HG03342 (cell line): ENCODE measurements at regions not wholly inside any gene's neighbourhood (a gene's known extent, or its start where the extent isn't known, plus 50 kb on each side); places are given as distances from the start of the nearest gene placed in this dataset.
"Not testable (repeated sequence)": the region's sequence is repeated elsewhere in the genome, so short reads cannot be mapped to it uniquely, and the experiment has no call there.

Source experiments
- ATAC-seq: cut with Tn5 transposase; IDR thresholded peaks from one replicate; pipeline ENCODE4 v1.9.1; 2021; ENCODE audit warnings: mild to moderate bottlenecking, moderate library complexity; ENCODE audit not compliant: unreplicated experiment

- ATAC-seq, result no peak
Observed at GRCh38 chrX:10944136-10944885, 166.8 kb upstream of the HCCS start.

- no peak for ATAC-seq
Observed at GRCh38 chrX:10945498-10945897, 165.6 kb upstream of the HCCS start.

- ATAC-seq, result no peak
Observed at GRCh38 chrX:10949541-10949940, 161.6 kb upstream of the HCCS start.

GRCh38 chrX:10952619-10953018 is 158.5 kb upstream of the HCCS start:
- ATAC-seq, result no peak

- no peak for ATAC-seq
Observed at GRCh38 chrX:10965174-10965798, 145.8 kb upstream of the HCCS start.

- ATAC-seq, result no peak
Observed at GRCh38 chrX:10966057-10966456, 145.1 kb upstream of the HCCS start.

GRCh38 chrX:10971176-10971575 is 140.0 kb upstream of the HCCS start:
- no peak for ATAC-seq

- ATAC-seq, result no peak
Observed at GRCh38 chrX:10971759-10972158, 139.4 kb upstream of the HCCS start.

GRCh38 chrX:10972706-10973105 is 138.4 kb upstream of the HCCS start:
- ATAC-seq, result no peak

GRCh38 chrX:10974920-10975319 is 136.2 kb upstream of the HCCS start:
- no peak for ATAC-seq

- no peak for ATAC-seq
Observed at GRCh38 chrX:10979956-10980355, 131.2 kb upstream of the HCCS start.

- no peak for ATAC-seq
Observed at GRCh38 chrX:10981506-10981905, 129.6 kb upstream of the HCCS start.

- ATAC-seq, result no peak
Observed at GRCh38 chrX:10983526-10983925, 127.6 kb upstream of the HCCS start.

GRCh38 chrX:10984213-10984612 is 126.9 kb upstream of the HCCS start:
- ATAC-seq, result no peak

- ATAC-seq, result no peak
Observed at GRCh38 chrX:10986616-10987015, 124.5 kb upstream of the HCCS start.

- no peak for ATAC-seq
Observed at GRCh38 chrX:10988653-10989052, 122.5 kb upstream of the HCCS start.

- no peak for ATAC-seq
Observed at GRCh38 chrX:10989386-10989785, 121.7 kb upstream of the HCCS start.

GRCh38 chrX:10990418-10990817 is 120.7 kb upstream of the HCCS start:
- no peak for ATAC-seq

- no peak for ATAC-seq
Observed at GRCh38 chrX:10990976-10991375, 120.2 kb upstream of the HCCS start.

GRCh38 chrX:10992110-10992509 is 119.0 kb upstream of the HCCS start:
- ATAC-seq, result no peak

- not testable (repeated sequence) for ATAC-seq
Observed at GRCh38 chrX:11007076-11007475, 104.1 kb upstream of the HCCS start.

- ATAC-seq, result no peak
Observed at GRCh38 chrX:11010476-11010875, 100.7 kb upstream of the HCCS start.

GRCh38 chrX:11016728-11017127 is 94.4 kb upstream of the HCCS start:
- no peak for ATAC-seq
